ENCODE measurements at regions not wholly inside any gene's neighbourhood (a gene's known extent, or its start where the extent isn't known, plus 50 kb on each side); places are given as distances from the start of the nearest gene placed in this dataset.

- DNase-seq, result no peak
- intact Hi-C loops (cut with DNase I), result no loop called here
Observed at GRCh38 chrX:115486510-115486909, 74.5 kb upstream of the PLS3 start.

- DNase-seq, result no peak
- intact Hi-C loops (cut with DNase I), result no loop called here
Observed at GRCh38 chrX:115487608-115488007, 73.4 kb upstream of the PLS3 start.

- no peak for DNase-seq
- intact Hi-C loops (cut with DNase I), result loop anchor here (5.0 kb wide), 1 partner anchor 94 kb away; no protein-coding TSS in a partner anchor
Observed at GRCh38 chrX:115490814-115491213, 70.2 kb upstream of the PLS3 start.

DNA sequence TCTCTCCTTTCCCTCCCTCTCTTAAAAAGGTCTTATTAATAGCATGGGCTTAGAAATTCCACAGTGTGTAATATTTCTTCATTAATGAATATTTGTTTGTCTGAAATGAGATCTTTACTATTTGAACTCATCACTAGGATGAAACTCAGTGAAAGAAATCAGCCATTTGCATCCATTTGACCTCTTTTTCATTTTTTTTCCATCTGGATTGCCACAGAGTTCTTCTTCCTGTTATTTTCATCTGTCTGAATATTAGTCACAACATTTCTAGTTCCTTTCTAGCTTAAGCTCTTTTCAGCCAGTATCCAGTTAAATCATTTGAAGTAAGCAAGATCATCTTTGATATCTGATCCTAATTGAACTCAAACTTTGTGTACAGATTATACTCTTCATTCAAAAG lies 69.2 kb upstream of the PLS3 start:
- no peak for DNase-seq
- intact Hi-C loops (cut with DNase I), result loop anchor here (5.0 kb wide), 1 partner anchor 94 kb away; no protein-coding TSS in a partner anchor

- intact Hi-C loops (cut with DNase I), result loop anchor here (5.0 kb wide), 1 partner anchor 96 kb away; no protein-coding TSS in a partner anchor
- DNase-seq, result no peak
Observed at GRCh38 chrX:115493015-115493414, 68.0 kb upstream of the PLS3 start.

DNA sequence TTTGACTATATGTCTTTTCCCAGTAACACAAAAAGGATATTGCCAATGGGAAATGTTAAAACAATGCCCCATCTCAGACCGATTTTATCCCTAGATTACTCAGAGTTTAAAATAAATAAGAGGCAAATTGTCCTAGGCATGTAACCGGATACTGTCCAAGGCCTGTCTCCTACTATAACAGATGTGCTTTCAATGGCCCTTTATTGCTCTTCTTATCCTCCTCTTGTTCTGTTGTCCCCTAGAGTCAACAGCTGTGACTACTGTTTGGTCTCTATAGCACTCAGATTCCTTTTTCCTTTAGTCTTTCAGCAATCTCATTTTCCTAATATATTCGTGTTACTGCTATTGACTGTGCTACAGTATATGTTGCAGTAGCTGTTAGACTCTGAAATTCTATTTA lies 66.8 kb upstream of the PLS3 start:
- intact Hi-C loops (cut with DNase I), result loop anchor here (5.0 kb wide), 1 partner anchor 97 kb away; no protein-coding TSS in a partner anchor
- no peak for DNase-seq

DNA sequence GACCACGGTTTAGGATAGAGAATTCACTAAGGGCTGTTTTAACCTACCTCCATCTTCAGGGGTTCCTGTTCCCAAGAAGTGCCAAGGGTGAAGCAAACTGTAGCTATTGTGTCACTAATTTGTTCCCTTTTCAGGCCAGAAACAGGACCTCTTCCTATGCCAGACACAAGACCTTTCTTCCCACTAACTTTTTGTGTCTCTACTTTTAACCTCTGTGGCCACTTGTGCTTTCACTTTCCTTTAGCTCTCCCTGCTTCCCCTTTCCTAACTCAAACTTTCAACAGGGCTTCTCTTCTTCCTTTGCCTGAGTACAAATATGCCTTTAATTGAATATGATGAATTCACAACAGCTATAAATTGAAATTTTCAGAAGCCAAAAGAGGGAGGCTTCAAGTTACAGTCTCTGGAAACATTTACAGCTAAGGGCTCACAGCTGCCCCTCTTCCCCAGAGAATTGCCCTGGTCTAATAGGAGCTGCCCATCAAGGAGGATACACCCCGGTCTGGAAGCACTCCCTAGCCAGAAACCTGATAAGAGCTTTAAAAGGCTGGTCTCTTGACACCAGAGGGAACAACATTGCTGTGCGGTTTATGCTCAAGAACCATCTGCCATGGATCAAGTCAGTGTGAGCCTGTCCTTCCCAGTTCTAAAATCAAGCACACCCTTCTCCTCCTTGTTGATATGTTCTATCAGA lies 61.7 kb upstream of the PLS3 start:
- no peak for DNase-seq
- intact Hi-C loops (cut with DNase I), result no loop called here

DNA sequence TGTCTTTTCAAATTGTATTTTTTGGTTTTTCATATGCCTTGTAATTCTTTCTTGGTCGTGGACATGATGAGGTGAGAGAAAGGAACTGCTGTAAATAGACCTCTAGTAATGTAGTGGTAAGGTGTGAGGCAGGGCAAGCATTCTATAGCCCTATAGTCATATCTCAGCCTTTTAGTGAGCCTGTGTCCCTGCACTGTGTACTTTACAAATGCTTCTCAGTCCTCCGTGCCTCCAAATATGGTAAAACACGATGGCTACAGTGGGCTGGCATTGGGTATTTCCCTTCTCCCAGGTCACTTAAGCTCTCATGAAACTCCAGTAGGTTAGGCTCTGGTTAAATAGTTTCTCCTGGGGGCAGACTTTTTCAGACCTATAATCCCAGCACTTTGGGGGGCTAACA lies 57.9 kb upstream of the PLS3 start:
- DNase-seq, result no peak
- intact Hi-C loops (cut with DNase I), result no loop called here

- DNase-seq, result no peak
- intact Hi-C loops (cut with DNase I), result no loop called here
Observed at GRCh38 chrX:115504167-115504566, 56.8 kb upstream of the PLS3 start.
